GM12873 (cell line): ENCODE measurements at regions not wholly inside any gene's neighbourhood (a gene's known extent, or its start where the extent isn't known, plus 50 kb on each side); places are given as distances from the start of the nearest gene placed in this dataset.

Source experiments
- CTCF ChIP-seq: IDR thresholded peaks from 2 replicates; pipeline ENCODE4 v1.5.1; 2012; ENCODE audit warnings: low read depth, mild to moderate bottlenecking, moderate library complexity, low read length, control low read depth; ENCODE audit not compliant: insufficient read depth; ENCODE audit errors: missing control alignments

- TF ChIP-seq CTCF: no peak
Observed at GRCh38 chr1:195851804-195852203, 756.4 kb downstream of the KCNT2 start.

- no peak for TF ChIP-seq CTCF
Observed at GRCh38 chr1:195851016-195851601, 757.1 kb downstream of the KCNT2 start.

- TF ChIP-seq CTCF: no peak
Observed at GRCh38 chr1:195849180-195849579, 759.1 kb downstream of the KCNT2 start.

GRCh38 chr1:195831789-195832188 is 776.5 kb downstream of the KCNT2 start:
- TF ChIP-seq CTCF: no peak

GRCh38 chr1:195828325-195828724 is 779.9 kb downstream of the KCNT2 start:
- TF ChIP-seq CTCF: no peak

GRCh38 chr1:195820925-195821324 is 787.3 kb downstream of the KCNT2 start:
- TF ChIP-seq CTCF: no peak

GRCh38 chr1:195806060-195806459 is 802.2 kb downstream of the KCNT2 start:
- no peak for TF ChIP-seq CTCF
